IPS-18c (cell line): ENCODE measurements at regions not wholly inside any gene's neighbourhood (a gene's known extent, or its start where the extent isn't known, plus 50 kb on each side); places are given as distances from the start of the nearest gene placed in this dataset.
"Not testable (repeated sequence)": the region's sequence is repeated elsewhere in the genome, so short reads cannot be mapped to it uniquely, and the experiment has no call there.

ENCODE experiments used
- H3K4me3 ChIP-seq: 2 replicates; pipeline ENCODE4 v1.7.0; 2013; ENCODE audit warnings: low read depth, mild to moderate bottlenecking, low read length, moderate library complexity; ENCODE audit not compliant: insufficient read depth
- H3K9me3 ChIP-seq: one replicate; pipeline ENCODE4 v1.6.1; 2013; ENCODE audit warnings: mild to moderate bottlenecking, low read length, moderate library complexity; ENCODE audit not compliant: control insufficient read depth, insufficient read depth

- not testable (repeated sequence) for H3K4me3 ChIP-seq, H3K9me3 ChIP-seq
These were observed 68.1 kb downstream of the GOLGA6L6 start for GRCh38 chr15:20473465-20473864.

GRCh38 chr15:20472983-20473382 is 68.6 kb downstream of the GOLGA6L6 start:
- H3K9me3 ChIP-seq, H3K4me3 ChIP-seq: not testable (repeated sequence)

- H3K4me3 ChIP-seq, H3K9me3 ChIP-seq: not testable (repeated sequence)
These were observed 70.8 kb downstream of the GOLGA6L6 start for GRCh38 chr15:20470810-20471209.

- H3K4me3 ChIP-seq, H3K9me3 ChIP-seq: not testable (repeated sequence)
These were observed 100.5 kb downstream of the GOLGA6L6 start for GRCh38 chr15:20441138-20441537.

GRCh38 chr15:20440390-20440789 is 101.2 kb downstream of the GOLGA6L6 start:
- H3K9me3 ChIP-seq, H3K4me3 ChIP-seq: not testable (repeated sequence)

- not testable (repeated sequence) for H3K4me3 ChIP-seq, H3K9me3 ChIP-seq
These were observed 102.5 kb downstream of the GOLGA6L6 start for GRCh38 chr15:20439111-20439510.

- not testable (repeated sequence) for H3K9me3 ChIP-seq, H3K4me3 ChIP-seq
These were observed 103.3 kb downstream of the GOLGA6L6 start for GRCh38 chr15:20438255-20438654.

GRCh38 chr15:20433468-20433867 is 108.1 kb downstream of the GOLGA6L6 start:
- not testable (repeated sequence) for H3K4me3 ChIP-seq, H3K9me3 ChIP-seq

- not testable (repeated sequence) for H3K4me3 ChIP-seq, H3K9me3 ChIP-seq
These were observed 111.1 kb downstream of the GOLGA6L6 start for GRCh38 chr15:20430495-20430894.

- not testable (repeated sequence) for H3K4me3 ChIP-seq, H3K9me3 ChIP-seq
These were observed 120.9 kb downstream of the GOLGA6L6 start for GRCh38 chr15:20420710-20421109.

GRCh38 chr15:20416618-20417017 is 125.0 kb downstream of the GOLGA6L6 start:
- H3K4me3 ChIP-seq, H3K9me3 ChIP-seq: not testable (repeated sequence)

- not testable (repeated sequence) for H3K9me3 ChIP-seq, H3K4me3 ChIP-seq
These were observed 131.9 kb downstream of the GOLGA6L6 start for GRCh38 chr15:20409667-20410198.

- H3K9me3 ChIP-seq, result no peaks in the 10 kb centered on the region
- H3K4me3 ChIP-seq, result no peak overlapping the region
These were observed 132.4 kb downstream of the GOLGA6L6 start for GRCh38 chr15:20409247-20409646.

GRCh38 chr15:20407553-20407952 is 134.0 kb downstream of the GOLGA6L6 start:
- H3K4me3 ChIP-seq, result no peak overlapping the region
- H3K9me3 ChIP-seq, result no peaks in the 10 kb centered on the region

GRCh38 chr15:20404571-20404970 is 137.0 kb downstream of the GOLGA6L6 start:
- not testable (repeated sequence) for H3K4me3 ChIP-seq, H3K9me3 ChIP-seq

- H3K4me3 ChIP-seq, H3K9me3 ChIP-seq: not testable (repeated sequence)
These were observed 139.0 kb downstream of the GOLGA6L6 start for GRCh38 chr15:20402586-20402985.

- H3K4me3 ChIP-seq, H3K9me3 ChIP-seq: not testable (repeated sequence)
These were observed 140.5 kb downstream of the GOLGA6L6 start for GRCh38 chr15:20401058-20401457.

- not testable (repeated sequence) for H3K9me3 ChIP-seq, H3K4me3 ChIP-seq
These were observed 142.9 kb downstream of the GOLGA6L6 start for GRCh38 chr15:20398680-20399079.

GRCh38 chr15:20388161-20388560 is 153.4 kb downstream of the GOLGA6L6 start:
- not testable (repeated sequence) for H3K9me3 ChIP-seq, H3K4me3 ChIP-seq
